ENCODE measurements at regions not wholly inside any gene's neighbourhood (a gene's known extent, or its start where the extent isn't known, plus 50 kb on each side); places are given as distances from the start of the nearest gene placed in this dataset.

GRCh38 chr12:17335487-17335886 lies 729.5 kb upstream of the LMO3 start:
- Histone ChIP-seq H3K27ac (no peak overlapping the region), H3K36me3 (no peaks in the 10 kb centered on the region), H3K27me3 (no peaks in the 10 kb centered on the region), H3K4me3 (no peak overlapping the region), H3K4me1 (no peaks in the 10 kb centered on the region), H3K9me3 (no peaks in the 10 kb centered on the region)
- DNase-seq: no peak
- intact Hi-C loops (cut with DNase I; ENCODE audit: low total_unique reads): no loop called here
- TF ChIP-seq, protein P1, sequence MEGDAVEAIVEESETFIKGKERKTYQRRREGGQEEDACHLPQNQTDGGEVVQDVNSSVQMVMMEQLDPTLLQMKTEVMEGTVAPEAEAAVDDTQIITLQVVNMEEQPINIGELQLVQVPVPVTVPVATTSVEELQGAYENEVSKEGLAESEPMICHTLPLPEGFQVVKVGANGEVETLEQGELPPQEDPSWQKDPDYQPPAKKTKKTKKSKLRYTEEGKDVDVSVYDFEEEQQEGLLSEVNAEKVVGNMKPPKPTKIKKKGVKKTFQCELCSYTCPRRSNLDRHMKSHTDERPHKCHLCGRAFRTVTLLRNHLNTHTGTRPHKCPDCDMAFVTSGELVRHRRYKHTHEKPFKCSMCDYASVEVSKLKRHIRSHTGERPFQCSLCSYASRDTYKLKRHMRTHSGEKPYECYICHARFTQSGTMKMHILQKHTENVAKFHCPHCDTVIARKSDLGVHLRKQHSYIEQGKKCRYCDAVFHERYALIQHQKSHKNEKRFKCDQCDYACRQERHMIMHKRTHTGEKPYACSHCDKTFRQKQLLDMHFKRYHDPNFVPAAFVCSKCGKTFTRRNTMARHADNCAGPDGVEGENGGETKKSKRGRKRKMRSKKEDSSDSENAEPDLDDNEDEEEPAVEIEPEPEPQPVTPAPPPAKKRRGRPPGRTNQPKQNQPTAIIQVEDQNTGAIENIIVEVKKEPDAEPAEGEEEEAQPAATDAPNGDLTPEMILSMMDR (IDR thresholded peaks at IDR 0.05): no peak

GRCh38 chr12:17334784-17335183 lies 728.8 kb upstream of the LMO3 start:
- Histone ChIP-seq H3K4me1 (no peaks in the 10 kb centered on the region), H3K9me3 (no peaks in the 10 kb centered on the region), H3K4me3 (no peak overlapping the region), H3K27me3 (no peaks in the 10 kb centered on the region), H3K27ac (no peak overlapping the region), H3K36me3 (no peaks in the 10 kb centered on the region)
- intact Hi-C loops (cut with DNase I; ENCODE audit: low total_unique reads): no loop called here
- DNase-seq: no peak
- TF ChIP-seq, protein P1 (IDR thresholded peaks at IDR 0.05): no peak

DNA sequence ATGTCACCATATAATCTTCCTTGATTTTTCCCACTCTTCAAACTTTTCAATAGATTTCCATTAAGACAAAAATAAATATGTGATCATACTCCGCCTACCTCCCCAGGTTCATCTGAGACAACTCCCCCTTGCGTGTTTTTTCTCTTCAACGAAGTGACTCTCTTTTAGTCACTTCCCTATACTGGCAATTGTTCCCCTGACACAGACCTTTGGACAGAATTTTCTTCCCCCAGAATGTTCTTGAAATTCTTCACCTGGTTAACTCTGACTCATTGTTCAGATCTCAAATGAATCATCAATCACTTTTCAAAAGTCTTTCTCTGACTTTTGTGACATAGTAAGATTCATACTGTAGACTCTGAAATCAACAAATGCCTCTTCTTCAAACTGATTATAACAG lies 727.3 kb upstream of the LMO3 start:
- TF ChIP-seq, protein P1 (IDR thresholded peaks at IDR 0.05): no peak

DNA sequence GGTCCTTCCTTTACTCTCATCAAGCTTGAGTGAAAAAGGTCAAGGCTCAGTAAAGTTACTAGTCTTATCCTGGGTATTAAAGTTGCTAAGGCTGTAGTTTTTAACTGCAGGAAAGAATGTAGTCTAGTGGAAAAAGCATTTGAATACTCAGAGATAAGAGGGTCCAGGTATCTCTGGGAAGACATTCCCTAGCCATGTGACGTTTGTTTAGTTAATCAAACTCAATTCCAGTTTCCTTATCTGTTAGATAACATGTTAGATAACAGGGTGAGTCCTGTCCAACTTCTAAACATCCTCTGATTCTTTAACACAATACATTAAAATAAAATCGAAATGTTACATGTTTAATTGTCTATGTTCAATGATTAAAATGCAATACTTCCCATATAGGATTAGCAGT lies 720.7 kb upstream of the LMO3 start:
- intact Hi-C loops (cut with DNase I; ENCODE audit: low total_unique reads): loop anchor here (1.0 kb wide), 1 partner anchor 17 kb away; no protein-coding TSS in a partner anchor
- TF ChIP-seq, protein P1 (IDR thresholded peaks at IDR 0.05): no peak
- Histone ChIP-seq H3K27ac (no peak overlapping the region), H3K36me3 (no peaks in the 10 kb centered on the region), H3K27me3 (no peaks in the 10 kb centered on the region), H3K4me3 (no peak overlapping the region), H3K4me1 (no peaks in the 10 kb centered on the region), H3K9me3 (no peaks in the 10 kb centered on the region)
- no peak for DNase-seq

More for the DNA sequence above, 727.3 kb upstream of the LMO3 start:
- no peak for DNase-seq
- Histone ChIP-seq H3K4me3 (no peak overlapping the region), H3K4me1 (no peaks in the 10 kb centered on the region), H3K27ac (no peak overlapping the region), H3K36me3 (no peaks in the 10 kb centered on the region), H3K27me3 (no peaks in the 10 kb centered on the region), H3K9me3 (no peaks in the 10 kb centered on the region)
- intact Hi-C loops (cut with DNase I; ENCODE audit: low total_unique reads): no loop called here

DNA sequence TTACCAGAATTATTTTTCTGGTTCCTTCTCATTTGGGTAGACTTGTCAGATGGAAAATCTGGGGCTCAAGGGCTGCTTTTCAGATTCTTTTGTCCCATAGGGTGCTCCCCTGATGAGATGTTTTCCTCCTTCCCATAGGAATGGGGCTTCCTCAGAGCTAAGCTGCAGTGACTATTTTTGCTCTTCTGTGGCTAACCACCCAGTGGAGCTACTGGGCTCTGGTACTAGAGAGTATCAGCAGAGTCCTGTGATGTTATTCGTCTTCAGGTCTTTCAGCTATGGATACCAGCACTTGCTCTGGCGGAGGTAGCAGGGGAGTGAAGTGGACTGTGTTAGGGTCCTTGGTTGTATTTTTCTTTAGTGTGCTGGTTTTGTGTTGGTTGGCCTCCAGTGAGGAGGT lies 716.1 kb upstream of the LMO3 start:
- intact Hi-C loops (cut with DNase I; ENCODE audit: low total_unique reads): no loop called here
- H3K27me3 ChIP-seq: no peaks in the 10 kb centered on the region
- TF ChIP-seq, protein P1 (IDR thresholded peaks at IDR 0.05): no peak
- no peak overlapping the region for H3K27ac ChIP-seq
- H3K36me3 ChIP-seq: no peaks in the 10 kb centered on the region
- no peak for DNase-seq
- no peaks in the 10 kb centered on the region for H3K9me3 ChIP-seq
- no peak overlapping the region for H3K4me3 ChIP-seq
- no peaks in the 10 kb centered on the region for H3K4me1 ChIP-seq

Data from tibial artery (tissue), 4 donors.